MM.1S (cell line): ENCODE measurements at regions not wholly inside any gene's neighbourhood (a gene's known extent, or its start where the extent isn't known, plus 50 kb on each side); places are given as distances from the start of the nearest gene placed in this dataset.

Experiments used
- DNase-seq: peaks from one replicate; pipeline ENCODE4 v3.0.0-alpha.2; 2015
- H2AFZ ChIP-seq: fragments of 300-600 bp; sonication (generic); 2 replicates; pipeline ENCODE4 v1.6.0; 2016; ENCODE audit warnings: antibody characterized with exemption, low read length
- H3F3A ChIP-seq: fragments of 300-600 bp; sonication (generic); 2 replicates; pipeline ENCODE4 v1.6.1; 2016; ENCODE audit warnings: mild to moderate bottlenecking, antibody characterized with exemption, low read length, moderate library complexity, mixed read lengths; ENCODE audit not compliant: insufficient read depth
- H3K27ac ChIP-seq: fragments of 300-600 bp; sonication (generic); 2 replicates; pipeline ENCODE4 v1.5.1; 2016; ENCODE audit warnings: mild to moderate bottlenecking, low read length
- H3K27me3 ChIP-seq: fragments of 300-600 bp; sonication (generic); replicated peaks from 2 replicates; pipeline ENCODE4 v1.6.0; 2016; ENCODE audit warnings: low read length; ENCODE audit not compliant: insufficient read depth
- H3K36me3 ChIP-seq: fragments of 300-600 bp; sonication (generic); replicated peaks from 2 replicates; pipeline ENCODE4 v1.6.1; 2016; ENCODE audit warnings: mild to moderate bottlenecking, low read length, mixed read lengths; ENCODE audit not compliant: insufficient read depth
- H3K4me1 ChIP-seq: fragments of 300-600 bp; sonication (generic); 2 replicates; pipeline ENCODE4 v1.6.1; 2016; ENCODE audit warnings: low read length, mixed read lengths
- H3K4me2 ChIP-seq: fragments of 300-600 bp; sonication (generic); 2 replicates; pipeline ENCODE4 v1.6.0; 2016; ENCODE audit warnings: low read depth, low read length
- H3K4me3 ChIP-seq: fragments of 300-600 bp; sonication (generic); 2 replicates; pipeline ENCODE4 v1.5.1; 2016; ENCODE audit warnings: low read length, mixed read lengths
- H3K79me2 ChIP-seq: fragments of 300-600 bp; sonication (generic); 2 replicates; pipeline ENCODE4 v1.6.1; 2016; ENCODE audit warnings: mixed run types, low read length, mixed read lengths
- H3K9ac ChIP-seq: fragments of 300-600 bp; sonication (generic); 2 replicates; pipeline ENCODE4 v1.6.1; 2016; ENCODE audit warnings: low read length, mixed read lengths
- H3K9me2 ChIP-seq: fragments of 300-600 bp; sonication (generic); replicated peaks from 2 replicates; pipeline ENCODE4 v1.6.1; 2016; ENCODE audit warnings: mild to moderate bottlenecking, low read length, mixed read lengths; ENCODE audit not compliant: insufficient read depth
- H3K9me3 ChIP-seq: fragments of 300-600 bp; sonication (generic); replicated peaks from 2 replicates; pipeline ENCODE4 v1.6.1; 2016; ENCODE audit warnings: mild to moderate bottlenecking, low read length, mixed read lengths; ENCODE audit not compliant: insufficient read depth
- H4K20me1 ChIP-seq: fragments of 300-600 bp; sonication (generic); 2 replicates; pipeline ENCODE4 v1.6.1; 2016; ENCODE audit warnings: mild to moderate bottlenecking, low read length, moderate library complexity, mixed read lengths; ENCODE audit not compliant: insufficient read depth
- EZH2 ChIP-seq: fragments of 300-600 bp; sonication (generic); optimal IDR thresholded peaks from 2 replicates; pipeline ENCODE3; 2017; ENCODE audit warnings: low read depth, mild to moderate bottlenecking, antibody characterized with exemption, low read length, mixed read lengths
- EZH2phosphoT487 ChIP-seq: fragments of 300-600 bp; sonication (generic); IDR thresholded peaks from 2 replicates; pipeline ENCODE4 v1.6.1; 2018; ENCODE audit warnings: antibody characterized with exemption, low read length
- TF ChIP-seq, protein P1 (sequence below): fragments of 300-600 bp; sonication (generic); IDR thresholded peaks from 2 replicates; pipeline ENCODE4 v1.5.1; 2016; ENCODE audit warnings: antibody characterized with exemption, low read length, mixed read lengths

DNA sequence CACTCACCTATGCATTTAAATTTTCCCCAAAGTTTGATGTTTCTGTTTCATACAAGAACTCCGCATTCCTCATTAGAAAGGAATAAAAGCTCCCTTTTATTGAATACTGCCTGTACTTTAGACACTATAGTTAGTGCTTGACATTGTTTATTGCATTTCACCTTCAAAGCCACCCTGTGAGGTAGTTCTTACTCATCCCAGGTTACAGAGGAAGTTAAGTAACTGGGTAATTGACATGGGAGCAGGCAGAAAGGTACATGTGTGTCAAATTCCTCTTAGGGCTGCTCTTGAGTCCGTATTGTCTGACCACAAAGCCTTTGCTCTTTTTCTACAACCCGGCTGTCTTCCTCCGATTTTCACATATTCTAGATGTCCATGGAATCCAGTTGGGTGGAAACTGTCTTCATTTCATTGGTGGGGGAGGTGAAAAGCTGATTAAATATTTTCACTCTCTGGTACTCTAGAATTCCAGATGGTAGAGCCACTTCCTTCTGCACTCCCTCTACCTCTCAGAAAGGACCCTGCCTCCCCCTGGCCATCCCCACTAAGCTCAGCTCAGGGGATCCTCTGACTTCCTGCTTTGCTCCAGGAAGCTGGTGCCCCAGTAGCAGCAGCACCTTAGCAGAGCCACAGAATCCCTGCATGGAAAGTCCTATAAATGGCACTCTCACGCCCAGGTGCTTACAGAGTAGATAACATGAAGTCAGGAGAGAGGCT, 319.2 kb downstream of the LRATD1 start:
- no peak overlapping the region for H2AFZ ChIP-seq
- H3K4me3 ChIP-seq = no peak overlapping the region
- H3K79me2 ChIP-seq = no peaks in the 10 kb centered on the region
- TF ChIP-seq EZH2 (no peak), EZH2phosphoT487 (no peak)
- TF ChIP-seq, protein P1, sequence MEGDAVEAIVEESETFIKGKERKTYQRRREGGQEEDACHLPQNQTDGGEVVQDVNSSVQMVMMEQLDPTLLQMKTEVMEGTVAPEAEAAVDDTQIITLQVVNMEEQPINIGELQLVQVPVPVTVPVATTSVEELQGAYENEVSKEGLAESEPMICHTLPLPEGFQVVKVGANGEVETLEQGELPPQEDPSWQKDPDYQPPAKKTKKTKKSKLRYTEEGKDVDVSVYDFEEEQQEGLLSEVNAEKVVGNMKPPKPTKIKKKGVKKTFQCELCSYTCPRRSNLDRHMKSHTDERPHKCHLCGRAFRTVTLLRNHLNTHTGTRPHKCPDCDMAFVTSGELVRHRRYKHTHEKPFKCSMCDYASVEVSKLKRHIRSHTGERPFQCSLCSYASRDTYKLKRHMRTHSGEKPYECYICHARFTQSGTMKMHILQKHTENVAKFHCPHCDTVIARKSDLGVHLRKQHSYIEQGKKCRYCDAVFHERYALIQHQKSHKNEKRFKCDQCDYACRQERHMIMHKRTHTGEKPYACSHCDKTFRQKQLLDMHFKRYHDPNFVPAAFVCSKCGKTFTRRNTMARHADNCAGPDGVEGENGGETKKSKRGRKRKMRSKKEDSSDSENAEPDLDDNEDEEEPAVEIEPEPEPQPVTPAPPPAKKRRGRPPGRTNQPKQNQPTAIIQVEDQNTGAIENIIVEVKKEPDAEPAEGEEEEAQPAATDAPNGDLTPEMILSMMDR = no peak
- no peak overlapping the region for H3K9ac ChIP-seq
- H3F3A ChIP-seq = no peaks in the 10 kb centered on the region
- H3K27ac ChIP-seq = no peak overlapping the region
- H3K4me2 ChIP-seq = no peak overlapping the region
- H3K36me3 ChIP-seq = no peaks in the 10 kb centered on the region
- no peak for DNase-seq
- H3K9me2 ChIP-seq = no peaks in the 10 kb centered on the region
- H3K4me1 ChIP-seq = no peaks in the 10 kb centered on the region
- H3K9me3 ChIP-seq = no peaks in the 10 kb centered on the region
- no peaks in the 10 kb centered on the region for H3K27me3 ChIP-seq
- H4K20me1 ChIP-seq = no peaks in the 10 kb centered on the region

DNA sequence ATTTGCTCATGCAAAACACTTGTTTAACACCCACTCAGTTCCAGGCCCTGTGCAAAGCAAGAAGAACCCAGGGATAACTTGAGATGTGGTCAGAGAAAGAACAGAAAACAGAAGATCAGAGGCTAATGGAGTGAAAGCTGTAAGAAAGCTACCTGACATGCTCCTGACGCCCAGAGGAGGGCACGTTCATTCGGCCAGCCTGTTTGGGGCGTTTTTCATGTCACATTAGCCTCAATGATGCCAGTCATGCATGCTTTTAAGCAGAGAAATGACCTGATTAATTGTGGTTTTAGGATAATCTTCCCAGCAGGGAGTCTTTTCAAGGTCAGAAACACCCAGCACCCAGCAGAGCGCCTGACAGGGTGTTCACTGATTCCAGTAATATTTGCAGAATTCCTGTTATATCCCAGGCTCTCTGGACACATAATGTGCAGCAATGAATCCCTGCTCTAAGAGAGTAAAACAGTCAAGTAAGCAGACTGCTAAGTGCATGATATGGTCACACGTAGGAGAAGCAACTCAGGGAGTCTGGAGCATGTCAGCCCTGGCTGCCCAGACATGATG, 320.0 kb downstream of the LRATD1 start:
- DNase-seq = no peak

GRCh38 chr2:14960686-14961324, 328.3 kb downstream of the LRATD1 start:
- no peaks in the 10 kb centered on the region for H3K9me3 ChIP-seq
- H3K9ac ChIP-seq = no peak overlapping the region
- no peaks in the 10 kb centered on the region for H3F3A ChIP-seq
- TF ChIP-seq, protein P1 = no peak
- TF ChIP-seq EZH2 = no peak
- TF ChIP-seq EZH2phosphoT487 = no peak
- H4K20me1 ChIP-seq = no peaks in the 10 kb centered on the region
- H3K4me1 ChIP-seq = no peaks in the 10 kb centered on the region
- no peaks in the 10 kb centered on the region for H3K9me2 ChIP-seq
- no peaks in the 10 kb centered on the region for H3K79me2 ChIP-seq
- no peak overlapping the region for H2AFZ ChIP-seq
- no peaks in the 10 kb centered on the region for H3K36me3 ChIP-seq
- no peak overlapping the region for H3K4me2 ChIP-seq
- H3K27ac ChIP-seq = no peak overlapping the region
- H3K4me3 ChIP-seq = no peak overlapping the region
- H3K27me3 ChIP-seq = no peaks in the 10 kb centered on the region
- DNase-seq = no peak

More for the DNA sequence above, 320.0 kb downstream of the LRATD1 start:
- Histone ChIP-seq H3K27ac (no peak overlapping the region), H3K9me2 (no peaks in the 10 kb centered on the region), H3K4me3 (no peak overlapping the region), H3K27me3 (no peaks in the 10 kb centered on the region), H3F3A (no peaks in the 10 kb centered on the region), H3K9me3 (no peaks in the 10 kb centered on the region), H3K79me2 (no peaks in the 10 kb centered on the region), H3K4me2 (no peak overlapping the region), H3K9ac (no peak overlapping the region), H4K20me1 (no peaks in the 10 kb centered on the region), H2AFZ (no peak overlapping the region), H3K4me1 (no peaks in the 10 kb centered on the region), H3K36me3 (no peaks in the 10 kb centered on the region)
- TF ChIP-seq, protein P1 = no peak
- no peak for TF ChIP-seq EZH2
- TF ChIP-seq EZH2phosphoT487 = no peak
